IMR-90 (cell line): ENCODE measurements at regions not wholly inside any gene's neighbourhood (a gene's known extent, or its start where the extent isn't known, plus 50 kb on each side); places are given as distances from the start of the nearest gene placed in this dataset.

Experiments
- ATAC-seq: fragments of 200-7000 bp; cut with Tn5 transposase; 2 replicates; pipeline ENCODE4 v1.9.1; 2020; ENCODE audit warnings: low read depth, mild to moderate bottlenecking, moderate library complexity
- BruUV-seq: library from RNA; stranded (reverse); fragments of 400-500 nt; replicated peaks from 2 replicates; lab custom pipeline; 2021; lab: Mats Ljungman, UMichigan
- CTCF ChIA-PET: fragments of 300-600 bp; formaldehyde crosslinking; extraction: SDS; loops from one replicate; lab custom pipeline; 2021; ENCODE audit warnings: antibody characterized with exemption; lab: Yijun Ruan, JAX
- POLR2A ChIA-PET: fragments of 300-600 bp; sonication (Branson Sonifier 250); formaldehyde crosslinking; loops from one replicate; lab custom pipeline; 2022; ENCODE audit warnings: antibody characterized with exemption; ENCODE audit not compliant: unreplicated experiment; lab: Charles Lee
- DNase-seq: peaks from one replicate; pipeline ENCODE4 v3.0.0; 2013
- H2AFZ ChIP-seq: replicated peaks from 2 replicates; pipeline ENCODE3; 2013; ENCODE audit warnings: low read length, mild to moderate bottlenecking; ENCODE audit not compliant: poor library complexity
- H2AK5ac ChIP-seq: 2 replicates; pipeline ENCODE4 v1.6.1; 2013; ENCODE audit warnings: low read depth, low read length, inconsistent platforms
- H2AK9ac ChIP-seq: replicated peaks from 2 replicates; pipeline ENCODE3; 2013; ENCODE audit warnings: mild to moderate bottlenecking, low read depth, low read length, moderate library complexity; ENCODE audit not compliant: poor library complexity
- H2BK120ac ChIP-seq: 2 replicates; pipeline ENCODE4 v1.6.1; 2013; ENCODE audit warnings: low read depth, low read length, inconsistent platforms
- H2BK15ac ChIP-seq: 3 replicates; pipeline ENCODE4 v1.6.1; 2013; ENCODE audit warnings: low read depth, low read length, inconsistent platforms
- H2BK20ac ChIP-seq: 2 replicates; pipeline ENCODE4 v1.6.1; 2013; ENCODE audit warnings: low read depth, mild to moderate bottlenecking, inconsistent platforms, low read length, moderate library complexity
- H2BK5ac ChIP-seq: 2 replicates; pipeline ENCODE4 v1.6.1; 2013; ENCODE audit warnings: mild to moderate bottlenecking, low read depth, low read length, inconsistent platforms; ENCODE audit not compliant: poor library complexity, severe bottlenecking
- H3K14ac ChIP-seq: replicated peaks from 2 replicates; pipeline ENCODE4 v1.6.1; 2013; ENCODE audit warnings: low read depth, low read length, inconsistent platforms
- H3K18ac ChIP-seq: 2 replicates; pipeline ENCODE4 v1.6.1; 2013; ENCODE audit warnings: low read depth, low read length, control low read depth
- H3K23ac ChIP-seq: 2 replicates; pipeline ENCODE4 v1.6.1; 2013; ENCODE audit warnings: low read depth, low read length, inconsistent platforms
- H3K27ac ChIP-seq: 2 replicates; pipeline ENCODE4 v1.5.1; 2013; ENCODE audit warnings: mild to moderate bottlenecking, control low read depth, low read length; ENCODE audit not compliant: insufficient read depth
- H3K27me3 ChIP-seq: 2 replicates; pipeline ENCODE4 v1.6.1; 2013; ENCODE audit warnings: low read length; ENCODE audit not compliant: control insufficient read depth, insufficient read depth
- H3K36me3 ChIP-seq: 2 replicates; pipeline ENCODE4 v1.6.1; 2013; ENCODE audit warnings: low read length, mixed read lengths; ENCODE audit not compliant: control insufficient read depth, insufficient read depth
- H3K4ac ChIP-seq: 2 replicates; pipeline ENCODE4 v1.6.1; 2013; ENCODE audit warnings: low read depth, low read length, inconsistent platforms
- H3K4me1 ChIP-seq: 2 replicates; pipeline ENCODE4 v1.6.1; 2013; ENCODE audit warnings: low read length, mixed read lengths; ENCODE audit not compliant: control insufficient read depth, insufficient read depth
- H3K4me2 ChIP-seq: 2 replicates; pipeline ENCODE4 v1.6.1; 2013; ENCODE audit warnings: low read depth, mild to moderate bottlenecking, control low read depth, low read length, moderate library complexity
- H3K4me3 ChIP-seq: 2 replicates; pipeline ENCODE4 v1.5.1; 2013; ENCODE audit warnings: low read depth, mild to moderate bottlenecking, control low read depth, low read length, moderate library complexity; ENCODE audit not compliant: insufficient read depth
- H3K56ac ChIP-seq: 2 replicates; pipeline ENCODE4 v1.6.1; 2013; ENCODE audit warnings: low read length, inconsistent platforms; ENCODE audit not compliant: insufficient read depth; ENCODE audit errors: extremely low read depth
- H3K79me1 ChIP-seq, 2 experiments: 2 replicates each; pipeline ENCODE4 v1.6.1; 2013; ENCODE audit warnings: low read length in 2 of 2, inconsistent platforms in 1 of 2, low read depth in 1 of 2
- H3K9ac ChIP-seq: 2 replicates; pipeline ENCODE4 v1.6.1; 2013; ENCODE audit warnings: low read depth, low read length, control low read depth
- H3K9me1 ChIP-seq: 2 replicates; pipeline ENCODE4 v1.6.1; 2013; ENCODE audit warnings: low read length, inconsistent platforms; ENCODE audit not compliant: insufficient read depth
- H3K9me3 ChIP-seq: 2 replicates; pipeline ENCODE4 v1.6.1; 2013; ENCODE audit warnings: low read length; ENCODE audit not compliant: control insufficient read depth, insufficient read depth
- H4K20me1 ChIP-seq: 2 replicates; pipeline ENCODE4 v1.6.1; 2013; ENCODE audit warnings: low read length, inconsistent platforms; ENCODE audit not compliant: insufficient read depth
- H4K5ac ChIP-seq: 2 replicates; pipeline ENCODE4 v1.6.1; 2013; ENCODE audit warnings: mild to moderate bottlenecking, low read depth, low read length, control low read depth
- H4K8ac ChIP-seq, 2 experiments: 2 replicates each; pipeline ENCODE4 v1.6.1; 2013; ENCODE audit warnings: low read depth in 2 of 2, low read length in 2 of 2, control low read depth in 1 of 2, inconsistent platforms in 1 of 2
- H4K91ac ChIP-seq: 2 replicates; pipeline ENCODE4 v1.6.1; 2013; ENCODE audit warnings: low read depth, low read length, inconsistent platforms; ENCODE audit not compliant: insufficient read depth
- MAFK ChIP-seq: IDR thresholded peaks from 2 replicates; pipeline ENCODE4 v1.6.1; 2012; ENCODE audit warnings: low read depth, low read length, improper control_type of control experiment
- WGBS, 2 experiments: methylation state at CpG; one replicate each; pipeline versions ENCODE4 v1.1.5 to v1.1.7; 2013; ENCODE audit warnings: missing lambda C conversion rate in 2 of 2; ENCODE audit not compliant: insufficient read length in 1 of 2; ENCODE audit errors: extremely low coverage in 2 of 2; 5-methylcytosine and 5-hydroxymethylcytosine counted together
- dilution Hi-C: fragments of 300-500 bp; cut with HindIII; formaldehyde crosslinking; loops from one replicate; pipeline ENCODE4 v1.14.3; 2018; ENCODE audit warnings: low sequenced_read_pairs; ENCODE audit not compliant: unreplicated experiment
- in situ Hi-C: fragments of 300-500 bp; cut with MboI; formaldehyde crosslinking; loops from 3 replicates; pipeline ENCODE4 v1.14.3; 2019; ENCODE audit warnings: low sequenced_read_pairs, inconsistent platforms, mixed read lengths
- intact Hi-C: fragments of 100-400 bp; cut with micrococcal nuclease; formaldehyde crosslinking; loops from 2 replicates; pipeline ENCODE4 v1.10.0; 2022
- TF ChIP-seq, protein P1 (sequence below): fragments of 150-350 bp; IDR thresholded peaks from 2 replicates; pipeline ENCODE4 v1.6.1; 2016; ENCODE audit warnings: low read depth, mild to moderate bottlenecking, low read length, moderate library complexity, borderline replicate concordance
- TF ChIP-seq, protein P2 (sequence below): fragments of 150-350 bp; IDR thresholded peaks from 2 replicates; pipeline ENCODE4 v1.6.1; 2017; ENCODE audit warnings: mild to moderate bottlenecking, antibody characterized with exemption, low read length, low read depth

DNA sequence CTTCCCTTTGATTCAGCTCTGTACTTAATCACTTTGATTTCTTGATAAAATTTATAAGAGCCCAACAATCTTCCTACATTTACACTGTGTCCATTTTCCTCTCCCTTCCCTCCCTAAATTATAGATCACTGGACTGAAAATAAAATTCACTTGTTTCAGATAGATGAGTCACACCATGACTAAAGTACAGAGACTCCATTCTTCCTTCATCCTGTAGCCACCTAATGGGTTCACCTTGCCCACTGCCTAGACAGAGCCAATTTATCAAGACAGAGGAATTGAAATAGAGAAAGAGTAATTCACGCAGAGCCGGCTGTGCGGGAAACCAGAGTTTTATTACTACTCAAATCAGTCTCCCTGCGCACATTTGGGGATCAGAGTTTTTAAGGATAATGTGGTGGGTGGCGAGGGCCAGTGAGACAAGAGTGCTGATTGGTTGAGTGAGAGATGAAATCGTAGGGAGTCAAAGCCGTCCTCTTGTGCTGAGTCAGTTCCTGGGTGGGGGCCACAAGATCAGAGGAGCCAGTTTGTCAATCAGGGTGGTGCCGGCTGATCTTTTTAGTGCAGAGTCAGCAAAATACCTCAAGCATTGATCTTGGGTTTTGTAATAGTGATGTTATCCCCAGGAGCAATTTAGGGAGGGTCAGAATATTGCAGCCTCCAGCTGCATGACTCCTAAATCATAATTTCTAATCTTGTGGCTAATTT lies 71.3 kb upstream of the MED14 start:
- no peak overlapping the region for H3K4me3 ChIP-seq
- intact Hi-C loops (no loop called here), in situ Hi-C loops (no loop called here), dilution Hi-C loops (no loop called here)
- H4K8ac ChIP-seq = no peak overlapping the region
- H3K4me1 ChIP-seq = no peaks in the 10 kb centered on the region; the same call in 1 of the 2 replicates
- no peaks in the 10 kb centered on the region for H3K9me3 ChIP-seq
- no peak overlapping the region for H4K5ac ChIP-seq
- H3K79me1 ChIP-seq = no peaks in the 10 kb centered on the region
- ChIA-PET CTCF (no interaction called here), POLR2A (no interaction called here)
- no peaks in the 10 kb centered on the region for H4K20me1 ChIP-seq
- H2BK15ac ChIP-seq = no peak overlapping the region
- H2BK20ac ChIP-seq = no peak overlapping the region
- H2AK5ac ChIP-seq = no peak overlapping the region
- no peak overlapping the region for H4K91ac ChIP-seq
- no peak overlapping the region for H3K9ac ChIP-seq
- no peak overlapping the region for H2AK9ac ChIP-seq
- no peak overlapping the region for H2BK5ac ChIP-seq
- H3K27ac ChIP-seq = no peak overlapping the region
- no peak overlapping the region for H3K14ac ChIP-seq
- WGBS, 2 experiments = 84% methylated on average over 3 of the region's 8 CpGs; no CpG with 5 or more reads in 1 of the 2 experiments
- no peaks in the 10 kb centered on the region for H3K9me1 ChIP-seq
- H3K18ac ChIP-seq = no peak overlapping the region
- no peak overlapping the region for H2AFZ ChIP-seq
- H2BK120ac ChIP-seq = no peak overlapping the region
- H3K23ac ChIP-seq = no peak overlapping the region
- H3K27me3 ChIP-seq = peaks cover 5% of the 10 kb centered on the region
- DNase-seq (no peak), ATAC-seq (no peak)
- TF ChIP-seq, protein P1, sequence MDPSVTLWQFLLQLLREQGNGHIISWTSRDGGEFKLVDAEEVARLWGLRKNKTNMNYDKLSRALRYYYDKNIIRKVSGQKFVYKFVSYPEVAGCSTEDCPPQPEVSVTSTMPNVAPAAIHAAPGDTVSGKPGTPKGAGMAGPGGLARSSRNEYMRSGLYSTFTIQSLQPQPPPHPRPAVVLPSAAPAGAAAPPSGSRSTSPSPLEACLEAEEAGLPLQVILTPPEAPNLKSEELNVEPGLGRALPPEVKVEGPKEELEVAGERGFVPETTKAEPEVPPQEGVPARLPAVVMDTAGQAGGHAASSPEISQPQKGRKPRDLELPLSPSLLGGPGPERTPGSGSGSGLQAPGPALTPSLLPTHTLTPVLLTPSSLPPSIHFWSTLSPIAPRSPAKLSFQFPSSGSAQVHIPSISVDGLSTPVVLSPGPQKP = no peak
- peak; percentile 96 for TF ChIP-seq MAFK
- TF ChIP-seq, protein P2, sequence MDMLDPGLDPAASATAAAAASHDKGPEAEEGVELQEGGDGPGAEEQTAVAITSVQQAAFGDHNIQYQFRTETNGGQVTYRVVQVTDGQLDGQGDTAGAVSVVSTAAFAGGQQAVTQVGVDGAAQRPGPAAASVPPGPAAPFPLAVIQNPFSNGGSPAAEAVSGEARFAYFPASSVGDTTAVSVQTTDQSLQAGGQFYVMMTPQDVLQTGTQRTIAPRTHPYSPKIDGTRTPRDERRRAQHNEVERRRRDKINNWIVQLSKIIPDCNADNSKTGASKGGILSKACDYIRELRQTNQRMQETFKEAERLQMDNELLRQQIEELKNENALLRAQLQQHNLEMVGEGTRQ = no peak
- no peak overlapping the region for H3K4me2 ChIP-seq
- H3K56ac ChIP-seq = no peak overlapping the region
- H3K36me3 ChIP-seq = no peaks in the 10 kb centered on the region
- no peak overlapping the region for H3K4ac ChIP-seq
- BruUV-seq = no TSS peak
